Skin epidermis (tissue), 12 donors: ENCODE measurements at regions not wholly inside any gene's neighbourhood (a gene's known extent, or its start where the extent isn't known, plus 50 kb on each side); places are given as distances from the start of the nearest gene placed in this dataset.
"Not testable (repeated sequence)": the region's sequence is repeated elsewhere in the genome, so short reads cannot be mapped to it uniquely, and the experiment has no call there.

Experiments
- H3K27ac ChIP-seq, 21 experiments: fragments of 200-600 bp; sonication (generic) in 11 of 21; one replicate each; pipeline ENCODE4 v1.5.0; 2020; ENCODE audit warnings: mild to moderate bottlenecking in 3 of 21, inconsistent platforms in 2 of 21, moderate library complexity in 2 of 21
- H3K4me3 ChIP-seq, 7 experiments: fragments of 200-600 bp; sonication (generic) in 2 of 7; one replicate each; pipeline ENCODE4 v1.5.0; 2020; ENCODE audit warnings: inconsistent platforms in 2 of 7, mild to moderate bottlenecking in 2 of 7, moderate library complexity in 1 of 7

- Histone ChIP-seq H3K27ac (no peak overlapping the region), H3K4me3 (no peak overlapping the region)
Measured at GRCh38 chr7:119712886-119713462, 560.0 kb upstream of the KCND2 start.

- H3K27ac ChIP-seq, result no peak overlapping the region
- H3K4me3 ChIP-seq, result no peak overlapping the region
Measured at GRCh38 chr7:119713606-119714005, 559.4 kb upstream of the KCND2 start.

- no peak overlapping the region for H3K27ac ChIP-seq
- no peak overlapping the region for H3K4me3 ChIP-seq
Measured at GRCh38 chr7:119720541-119720940, 552.4 kb upstream of the KCND2 start.

- no peak overlapping the region for H3K4me3 ChIP-seq
- no peak overlapping the region for H3K27ac ChIP-seq
Measured at GRCh38 chr7:119724041-119724792, 548.8 kb upstream of the KCND2 start.

GRCh38 chr7:119733127-119733879, 539.7 kb upstream of the KCND2 start:
- Histone ChIP-seq H3K27ac (no peak overlapping the region), H3K4me3 (no peak overlapping the region)

- H3K27ac ChIP-seq, result no peak overlapping the region
- no peak overlapping the region for H3K4me3 ChIP-seq
Measured at GRCh38 chr7:119737390-119737789, 535.6 kb upstream of the KCND2 start.

GRCh38 chr7:119745280-119745679, 527.7 kb upstream of the KCND2 start:
- H3K27ac ChIP-seq, H3K4me3 ChIP-seq: not testable (repeated sequence)

- Histone ChIP-seq H3K4me3 (no peak overlapping the region), H3K27ac (no peak overlapping the region)
Measured at GRCh38 chr7:119748251-119748860, 524.6 kb upstream of the KCND2 start.

- Histone ChIP-seq H3K4me3 (no peak overlapping the region), H3K27ac (no peak overlapping the region)
Measured at GRCh38 chr7:119748991-119749390, 524.0 kb upstream of the KCND2 start.

- Histone ChIP-seq H3K27ac (no peak overlapping the region), H3K4me3 (no peak overlapping the region)
Measured at GRCh38 chr7:119756687-119757086, 516.3 kb upstream of the KCND2 start.

GRCh38 chr7:119758254-119758653, 514.7 kb upstream of the KCND2 start:
- no peak overlapping the region for H3K27ac ChIP-seq
- no peak overlapping the region for H3K4me3 ChIP-seq

GRCh38 chr7:119761776-119762175, 511.2 kb upstream of the KCND2 start:
- Histone ChIP-seq H3K27ac (no peak overlapping the region), H3K4me3 (no peak overlapping the region)

- no peak overlapping the region for H3K27ac ChIP-seq
- H3K4me3 ChIP-seq, result no peak overlapping the region
Measured at GRCh38 chr7:119782286-119782685, 490.7 kb upstream of the KCND2 start.

GRCh38 chr7:119783799-119784198, 489.2 kb upstream of the KCND2 start:
- Histone ChIP-seq H3K4me3 (no peak overlapping the region), H3K27ac (no peak overlapping the region)

- Histone ChIP-seq H3K4me3 (no peak overlapping the region), H3K27ac (no peak overlapping the region)
Measured at GRCh38 chr7:119802147-119802546, 470.8 kb upstream of the KCND2 start.

- H3K27ac ChIP-seq, result no peak overlapping the region
- H3K4me3 ChIP-seq, result no peak overlapping the region
Measured at GRCh38 chr7:119825091-119825655, 447.8 kb upstream of the KCND2 start.

- H3K27ac ChIP-seq, result no peak overlapping the region
- no peak overlapping the region for H3K4me3 ChIP-seq
Measured at GRCh38 chr7:119826547-119826946, 446.4 kb upstream of the KCND2 start.

- Histone ChIP-seq H3K27ac (no peak overlapping the region), H3K4me3 (no peak overlapping the region)
Measured at GRCh38 chr7:119838444-119838843, 434.5 kb upstream of the KCND2 start.

GRCh38 chr7:119842337-119842736, 430.6 kb upstream of the KCND2 start:
- H3K27ac ChIP-seq, result no peak overlapping the region

GRCh38 chr7:119842786-119843185, 430.2 kb upstream of the KCND2 start:
- Histone ChIP-seq H3K4me3 (no peak overlapping the region), H3K27ac (no peak overlapping the region)

More at GRCh38 chr7:119842337-119842736, 430.6 kb upstream of the KCND2 start:
- H3K4me3 ChIP-seq, result no peak overlapping the region
